ENCODE measurements at regions not wholly inside any gene's neighbourhood (a gene's known extent, or its start where the extent isn't known, plus 50 kb on each side); places are given as distances from the start of the nearest gene placed in this dataset.

GRCh38 chr9:129322641-129323375 is 144.7 kb upstream of the IER5L start:
- no peak for DNase-seq

GRCh38 chr9:129322022-129322621 is 144.1 kb upstream of the IER5L start:
- no peak for DNase-seq

GRCh38 chr9:129321286-129322021 is 143.4 kb upstream of the IER5L start:
- no peak for DNase-seq

GRCh38 chr9:129320575-129321285 is 142.7 kb upstream of the IER5L start:
- peak; percentile 81 for DNase-seq

- DNase-seq, result no peak
Observed at GRCh38 chr9:129319938-129320481, 141.9 kb upstream of the IER5L start.

GRCh38 chr9:129319076-129319937 is 141.2 kb upstream of the IER5L start:
- DNase-seq, result no peak

GRCh38 chr9:129318121-129319075 is 140.3 kb upstream of the IER5L start:
- no peak for DNase-seq

GRCh38 chr9:129317179-129318011 is 139.3 kb upstream of the IER5L start:
- DNase-seq, result no peak

GRCh38 chr9:129316281-129317030 is 138.4 kb upstream of the IER5L start:
- no peak for DNase-seq

- no peak for DNase-seq
Observed at GRCh38 chr9:129313331-129313955, 135.4 kb upstream of the IER5L start.

- DNase-seq, result no peak
Observed at GRCh38 chr9:129312251-129313122, 134.4 kb upstream of the IER5L start.

GRCh38 chr9:129311643-129312042 is 133.6 kb upstream of the IER5L start:
- DNase-seq, result no peak

GRCh38 chr9:129310666-129311350 is 132.7 kb upstream of the IER5L start:
- no peak for DNase-seq

- DNase-seq, result no peak
Observed at GRCh38 chr9:129309906-129310305, 131.8 kb upstream of the IER5L start.

- DNase-seq, result no peak
Observed at GRCh38 chr9:129309041-129309430, 131.0 kb upstream of the IER5L start.

- DNase-seq, result no peak
Observed at GRCh38 chr9:129307227-129307970, 129.3 kb upstream of the IER5L start.

Data from hindlimb muscle (tissue), 1 donor.